ELF-1 (cell line): ENCODE measurements at regions not wholly inside any gene's neighbourhood (a gene's known extent, or its start where the extent isn't known, plus 50 kb on each side); places are given as distances from the start of the nearest gene placed in this dataset.
A peak's percentile ranks its signal among the peaks of the same experiment; 100 is the strongest.

Experiments used
- DNase-seq: peaks from one replicate; pipeline ENCODE4 v3.0.0-alpha.2; 2016; ENCODE audit warnings: low read depth, low spot score

DNA sequence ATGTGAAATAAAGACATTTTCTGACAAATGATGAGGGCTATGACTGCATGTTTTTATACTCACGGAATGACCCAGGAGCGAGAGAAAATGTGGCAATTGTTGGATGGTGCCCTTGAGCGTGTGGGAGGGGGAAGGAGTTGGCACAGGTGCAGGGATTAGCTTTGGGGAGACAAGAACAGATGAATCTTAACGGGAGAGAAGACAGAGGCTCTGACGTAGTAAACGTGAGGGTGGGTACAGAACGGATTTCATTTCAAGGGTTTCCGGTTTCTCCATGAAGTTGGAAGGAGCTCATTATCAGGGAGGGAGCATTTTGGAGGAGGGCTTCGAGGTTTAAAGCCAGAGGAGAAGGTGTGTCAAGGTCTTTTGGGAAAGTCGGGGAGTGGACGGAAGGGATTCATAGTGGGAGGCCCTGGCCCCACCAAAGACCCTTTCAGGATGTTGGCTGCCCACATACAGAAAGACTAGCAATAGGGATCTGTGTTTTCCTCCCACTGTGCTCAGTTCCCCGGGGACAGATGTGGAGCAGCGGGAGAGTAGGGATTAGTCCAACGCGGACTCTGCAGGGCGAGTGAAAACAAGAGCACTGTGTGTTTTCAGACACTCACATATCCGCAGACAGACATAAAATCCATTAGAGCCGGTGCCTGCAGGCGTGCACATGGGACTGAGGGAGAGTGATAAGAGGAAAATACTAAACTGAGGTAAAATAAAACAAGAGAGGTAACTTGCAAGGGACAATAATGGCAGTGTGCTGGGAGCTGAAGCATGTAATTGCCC, 584.1 kb downstream of the AJAP1 start:
- DNase-seq, result no peak

DNA sequence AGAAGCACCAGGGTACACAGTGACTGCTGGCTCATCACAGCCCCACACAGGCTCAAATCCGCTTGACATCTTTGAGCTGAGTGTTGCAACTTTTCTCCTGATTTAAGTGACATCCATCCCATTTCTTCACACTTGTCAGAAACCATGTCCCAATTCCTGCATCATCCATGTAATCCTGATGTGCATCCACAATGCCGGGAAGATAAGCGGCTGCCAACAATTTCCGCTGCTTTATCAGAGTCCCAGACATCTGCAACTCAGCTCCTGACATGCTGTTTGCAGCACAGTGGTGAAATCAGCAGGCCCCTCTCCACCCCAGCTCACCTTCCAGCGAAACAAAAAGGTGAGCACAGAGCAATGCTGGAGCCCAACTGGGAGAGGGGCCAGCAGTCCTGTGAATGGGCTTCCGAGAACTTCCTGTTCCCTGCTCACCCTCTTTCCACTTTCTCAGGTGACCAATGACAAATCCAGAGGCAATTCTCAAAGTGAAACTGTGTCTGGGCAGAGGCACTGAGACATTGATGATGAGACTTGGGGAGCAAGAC, 581.0 kb downstream of the AJAP1 start:
- DNase-seq, result no peak

DNA sequence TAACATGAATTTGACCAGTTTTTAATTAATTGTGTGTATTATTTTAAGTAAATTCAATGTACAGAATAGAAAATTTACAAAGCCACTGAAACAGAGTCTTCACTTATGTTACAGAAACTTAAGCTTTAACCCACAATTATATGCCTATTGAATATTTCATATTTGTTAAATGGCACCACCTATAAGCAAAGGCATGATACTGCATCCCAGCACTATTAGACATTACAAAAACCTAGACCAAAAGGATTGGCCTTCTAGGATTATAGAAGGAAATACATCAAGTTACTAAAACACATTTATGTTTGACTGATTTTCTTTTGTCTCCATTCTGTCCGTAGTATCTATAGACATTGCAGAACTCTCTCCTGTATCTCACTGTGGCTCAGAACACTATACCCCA, 578.1 kb downstream of the AJAP1 start:
- DNase-seq, result no peak

GRCh38 chr1:5231541-5232315, 577.3 kb downstream of the AJAP1 start:
- DNase-seq, result no peak

- no peak for DNase-seq
Observed at GRCh38 chr1:5227114-5227513, 572.7 kb downstream of the AJAP1 start.

DNA sequence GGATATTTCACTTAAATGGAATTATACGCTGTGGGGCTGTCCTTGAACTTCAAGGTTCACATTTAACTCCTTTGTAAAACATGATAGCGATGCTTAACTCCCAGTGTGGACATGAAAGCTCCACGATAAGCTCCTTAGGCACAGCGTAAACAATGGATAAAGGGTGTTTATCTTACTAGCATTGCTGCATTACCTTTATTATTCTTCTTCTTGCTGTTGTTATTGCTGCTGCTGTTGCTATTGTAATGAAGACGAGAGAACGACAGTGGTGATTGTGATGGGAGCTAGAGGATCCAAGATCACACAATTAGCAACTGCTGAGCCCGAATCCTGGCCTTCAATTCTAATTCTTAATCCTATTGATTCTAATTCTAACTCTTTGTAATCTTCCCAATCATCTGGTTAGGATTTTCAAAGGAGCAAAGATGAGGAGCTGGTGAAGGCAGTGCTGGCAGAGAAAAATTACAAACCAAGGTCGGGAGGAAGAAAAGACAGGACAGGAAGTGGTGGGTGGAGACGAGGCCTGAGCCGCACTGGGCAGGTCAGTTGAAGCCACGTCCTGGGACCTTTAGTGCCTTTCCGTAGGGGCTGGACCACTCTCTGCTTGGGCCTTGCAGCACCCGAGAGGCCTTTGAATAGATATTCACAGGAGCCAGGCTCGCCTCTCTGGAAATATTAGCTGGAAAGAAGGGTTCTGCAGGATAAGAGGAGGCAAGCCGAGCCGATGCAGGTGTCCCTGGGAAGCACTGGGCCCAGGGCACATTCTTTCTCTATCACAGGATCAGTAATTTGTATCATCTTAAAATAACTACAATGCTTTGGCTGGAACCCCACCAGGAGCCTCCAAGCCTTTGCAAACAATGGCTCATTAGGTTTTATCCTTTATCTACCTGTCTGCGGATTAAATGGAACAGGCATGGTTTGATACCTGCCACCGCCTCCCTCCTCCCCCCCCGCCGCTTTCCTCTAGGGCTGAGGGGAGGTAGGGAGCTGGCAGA, 571.6 kb downstream of the AJAP1 start:
- peak; percentile 33 for DNase-seq

- no peak for DNase-seq
Observed at GRCh38 chr1:5223206-5223605, 568.8 kb downstream of the AJAP1 start.

- no peak for DNase-seq
Observed at GRCh38 chr1:5222626-5223025, 568.2 kb downstream of the AJAP1 start.

DNA sequence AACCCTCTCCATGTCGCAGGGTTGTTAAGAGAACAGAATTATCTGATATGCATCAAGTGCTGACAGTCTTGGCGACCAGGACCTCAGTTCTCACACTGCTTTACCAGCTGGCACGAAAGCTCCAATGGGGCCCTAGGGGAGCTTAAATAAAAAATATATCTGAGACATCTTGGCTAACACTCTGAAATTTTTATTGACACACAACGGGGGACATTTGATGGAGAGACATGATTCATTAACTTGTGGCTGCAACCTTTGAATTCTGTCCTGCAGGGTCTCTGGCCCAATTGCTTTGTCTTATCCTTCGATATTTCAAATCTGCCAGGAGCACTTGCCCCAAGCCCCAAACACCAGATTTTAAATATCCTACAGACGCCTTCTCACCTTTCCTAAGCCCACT, 567.0 kb downstream of the AJAP1 start:
- no peak for DNase-seq

GRCh38 chr1:5220821-5221220, 566.4 kb downstream of the AJAP1 start:
- DNase-seq, result no peak

DNA sequence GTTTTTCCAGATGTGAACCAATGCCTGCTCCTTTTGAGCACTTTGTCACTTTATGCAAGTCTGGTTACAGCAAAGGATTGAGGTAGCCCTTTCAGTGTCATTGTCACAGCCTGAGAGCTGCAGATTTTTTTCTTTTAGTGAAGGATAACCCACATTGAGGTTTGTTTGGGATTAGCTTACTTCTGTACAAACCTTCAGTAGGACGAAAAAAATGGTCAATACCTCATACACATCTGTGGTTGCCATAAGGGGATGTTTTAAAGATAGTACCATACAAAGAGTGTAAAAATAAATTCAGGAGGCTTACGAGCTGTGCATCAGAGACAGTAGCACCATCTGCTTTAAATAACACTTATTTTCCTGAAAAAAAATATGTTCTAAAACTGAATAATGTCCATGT, 566.0 kb downstream of the AJAP1 start:
- no peak for DNase-seq

GRCh38 chr1:5200006-5200405, 545.6 kb downstream of the AJAP1 start:
- DNase-seq, result no peak

GRCh38 chr1:5198328-5198727, 543.9 kb downstream of the AJAP1 start:
- DNase-seq, result peak; percentile 11

GRCh38 chr1:5191470-5191869, 537.1 kb downstream of the AJAP1 start:
- no peak for DNase-seq

DNA sequence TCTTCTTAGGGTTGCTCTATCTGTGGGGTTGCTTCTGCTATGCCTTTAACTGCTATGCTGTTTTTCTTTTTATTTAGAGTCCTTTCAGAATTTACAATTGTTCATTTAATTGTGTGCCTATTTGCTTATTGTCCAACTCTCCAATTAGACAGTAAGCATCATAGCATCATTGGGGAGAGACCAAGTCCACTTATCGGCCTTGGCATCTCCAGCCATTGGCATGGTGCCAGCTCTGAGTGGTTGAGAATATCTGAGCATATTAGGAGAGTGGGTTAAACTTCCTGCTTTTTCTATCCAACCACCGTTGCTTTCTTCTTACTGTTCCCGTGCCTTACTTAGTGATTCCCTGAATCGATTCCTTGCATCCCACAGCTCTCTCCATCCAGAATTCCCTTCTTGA, 535.0 kb downstream of the AJAP1 start:
- no peak for DNase-seq

GRCh38 chr1:5165762-5166161, 511.4 kb downstream of the AJAP1 start:
- no peak for DNase-seq

DNA sequence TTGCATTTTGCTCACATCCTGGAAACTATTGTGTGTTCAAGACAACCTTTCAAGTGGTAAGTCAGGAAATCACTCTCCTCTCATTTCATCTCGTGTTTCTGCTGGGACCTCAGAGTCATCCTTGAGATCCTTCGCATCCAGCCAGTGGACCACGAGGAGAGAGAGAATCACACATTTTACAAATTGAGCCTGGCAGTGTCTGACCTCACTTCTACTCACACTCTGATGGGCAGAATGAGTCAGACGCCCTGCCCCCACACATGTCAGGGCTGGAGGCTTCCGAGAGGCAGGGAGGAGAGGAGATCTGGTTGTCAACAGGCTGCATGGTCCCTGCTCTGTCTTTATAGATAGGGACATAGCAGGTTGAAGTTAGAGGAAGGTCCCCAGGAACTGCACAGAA, 509.7 kb downstream of the AJAP1 start:
- DNase-seq, result no peak

GRCh38 chr1:5161372-5161771, 507.0 kb downstream of the AJAP1 start:
- peak; percentile 65 for DNase-seq

GRCh38 chr1:5157175-5157574, 502.8 kb downstream of the AJAP1 start:
- DNase-seq, result no peak

DNA sequence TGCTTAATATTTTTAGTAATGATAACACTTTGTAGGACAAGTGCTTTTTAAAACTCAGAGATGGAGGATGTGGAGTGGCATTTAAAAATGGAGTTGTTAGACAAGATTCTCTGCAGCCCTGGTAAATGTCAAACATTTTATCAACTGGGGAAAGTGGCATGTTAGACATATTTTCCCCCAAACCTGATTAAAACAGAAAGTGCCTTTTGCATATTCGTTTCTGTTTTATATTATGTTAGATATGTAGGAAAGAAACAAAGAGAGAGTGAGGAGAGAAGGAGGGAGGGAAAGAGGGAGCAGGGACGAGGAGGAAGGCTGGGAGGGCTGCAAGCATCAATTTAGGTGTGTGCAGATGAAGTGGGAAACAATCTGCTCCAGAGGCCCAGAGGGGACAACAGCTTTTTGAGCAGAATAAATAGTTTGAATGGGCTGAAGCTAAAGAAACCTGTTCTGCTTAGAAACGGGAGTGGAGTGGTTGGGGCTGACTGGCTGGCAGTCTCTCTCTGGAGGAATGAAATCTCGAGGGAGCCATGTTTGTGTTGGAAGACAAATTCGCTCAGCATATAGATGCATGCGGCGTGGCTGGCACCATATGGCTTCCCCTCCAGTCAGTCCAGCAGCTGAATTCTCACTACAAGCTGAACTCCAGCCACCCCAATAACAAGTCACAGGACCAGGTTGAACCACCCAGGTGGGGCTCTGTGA, 502.2 kb downstream of the AJAP1 start:
- DNase-seq, result no peak

- no peak for DNase-seq
Observed at GRCh38 chr1:5151511-5151910, 497.1 kb downstream of the AJAP1 start.
